ENCODE measurements at regions not wholly inside any gene's neighbourhood (a gene's known extent, or its start where the extent isn't known, plus 50 kb on each side); places are given as distances from the start of the nearest gene placed in this dataset.

- TF ChIP-seq ATOH8 (CRISPR knock-in tag; IDR thresholded peaks at IDR 0.05; ENCODE audit: low read depth) (no peak), CEBPB (IDR thresholded peaks at IDR 0.05) (no peak), CHD2 (IDR thresholded peaks at IDR 0.05; ENCODE audit: low read length, partially characterized antibody) (no peak)
Measured at GRCh38 chr12:79514730-79515529, 175.8 kb downstream of the PAWR start.
